Natural killer cell (primary cell): ENCODE measurements at regions not wholly inside any gene's neighbourhood (a gene's known extent, or its start where the extent isn't known, plus 50 kb on each side); places are given as distances from the start of the nearest gene placed in this dataset.
"Not testable (repeated sequence)": the region's sequence is repeated elsewhere in the genome, so short reads cannot be mapped to it uniquely, and the experiment has no call there.

Source experiments
- ATAC-seq, 3 donors: fragments of 150-1000 bp in 2 of 3; fragments of 200-7000 bp in 1 of 3; cut with Tn5 transposase; 1 replicate in 1 of 3; 2 replicates in 2 of 3; pipeline ENCODE4 v1.10.0; 2021; ENCODE audit warnings: mild to moderate bottlenecking in 2 of 3, moderate library complexity in 2 of 3
- DNase-seq, 2 donors: peaks; one replicate each; pipeline versions ENCODE4 v3.0.0 to v3.0.0-alpha.2; 2013 to 2021; ENCODE audit warnings: mixed read lengths in 1 of 2
- H3K27ac ChIP-seq: one replicate; pipeline ENCODE4 v1.5.1; 2013; ENCODE audit warnings: mild to moderate bottlenecking, low read length
- H3K27me3 ChIP-seq: one replicate; pipeline ENCODE4 v1.6.1; 2013; ENCODE audit warnings: low read length; ENCODE audit not compliant: control insufficient read depth, insufficient read depth
- H3K36me3 ChIP-seq: one replicate; pipeline ENCODE4 v1.6.1; 2013; ENCODE audit warnings: low read length; ENCODE audit not compliant: control insufficient read depth, insufficient read depth
- H3K4me1 ChIP-seq: one replicate; pipeline ENCODE4 v1.6.1; 2013; ENCODE audit warnings: low read length; ENCODE audit not compliant: control insufficient read depth, insufficient read depth
- H3K4me3 ChIP-seq: one replicate; pipeline ENCODE4 v1.5.1; 2013; ENCODE audit warnings: low read length
- H3K9me3 ChIP-seq: one replicate; pipeline ENCODE4 v1.6.1; 2013; ENCODE audit warnings: low read length; ENCODE audit not compliant: control insufficient read depth, insufficient read depth
- H3K27ac Mint-ChIP-seq, 2 donors: one replicate each; pipeline ENCODE4 v1.8.0; 2022; ENCODE audit warnings: mild to moderate bottlenecking in 2 of 2, mixed read lengths in 2 of 2, moderate library complexity in 1 of 2
- H3K27me3 Mint-ChIP-seq, 2 donors: one replicate each; pipeline ENCODE4 v1.8.0; 2022; ENCODE audit warnings: low read depth in 2 of 2, mixed read lengths in 2 of 2
- H3K36me3 Mint-ChIP-seq: one replicate; pipeline ENCODE4 v1.8.0; 2022; ENCODE audit warnings: mixed read lengths
- H3K4me1 Mint-ChIP-seq, 2 donors: one replicate each; pipeline ENCODE4 v1.8.0; 2022; ENCODE audit warnings: mixed read lengths in 2 of 2
- H3K4me3 Mint-ChIP-seq: one replicate; pipeline ENCODE4 v1.8.0; 2022; ENCODE audit warnings: mild to moderate bottlenecking, moderate library complexity, mixed read lengths
- H3K9me3 Mint-ChIP-seq, 2 donors: one replicate each; pipeline ENCODE4 v1.8.0; 2022; ENCODE audit warnings: mixed read lengths in 2 of 2
- CTCF ChIP-seq: fragments of 200-600 bp; IDR thresholded peaks from one replicate; pipeline ENCODE4 v1.8.0; 2022; ENCODE audit warnings: antibody characterized with exemption
- WGBS: methylation state at CpG from one replicate; pipeline ENCODE4 v1.1.7; 2013; ENCODE audit warnings: missing lambda C conversion rate; ENCODE audit not compliant: insufficient coverage; 5-methylcytosine and 5-hydroxymethylcytosine counted together
- intact Hi-C: fragments of 100-400 bp; cut with micrococcal nuclease; formaldehyde crosslinking; loops from one replicate; pipeline ENCODE4 v1.14.2; 2022

GRCh38 chr14:55858604-55859003 lies 259.6 kb upstream of the PELI2 start:
- DNase-seq (no peak), ATAC-seq (no peak)
- no peaks in the 10 kb centered on the region for H3K36me3 ChIP-seq
- Mint-ChIP-seq H3K9me3 (peaks cover 3 to 15% of the 10 kb centered on the region in 2 donors), H3K36me3 (peaks cover 20% of the 10 kb centered on the region), H3K27me3 (peaks cover 0 to 3% of the 10 kb centered on the region in 2 donors), H3K27ac (no peak overlapping the region), H3K4me3 (no peak overlapping the region), H3K4me1 (no peaks in the 10 kb centered on the region)
- TF ChIP-seq CTCF = no peak
- H3K27me3 ChIP-seq = no peaks in the 10 kb centered on the region
- H3K4me1 ChIP-seq = no peaks in the 10 kb centered on the region
- H3K9me3 ChIP-seq = no peaks in the 10 kb centered on the region
- intact Hi-C loops = no loop called here
- WGBS = 94% methylated on average over 2 of the region's 2 CpGs
- no peak overlapping the region for H3K4me3 ChIP-seq
- H3K27ac ChIP-seq = no peak overlapping the region

- Mint-ChIP-seq H3K9me3 (peaks cover 3 to 24% of the 10 kb centered on the region in 2 donors), H3K36me3 (peaks cover 34% of the 10 kb centered on the region)
- H3K27ac Mint-ChIP-seq, H3K9me3 ChIP-seq, H3K4me3 ChIP-seq, H3K27me3 ChIP-seq, H3K4me1 Mint-ChIP-seq, DNase-seq, H3K4me3 Mint-ChIP-seq, H3K27ac ChIP-seq, H3K4me1 ChIP-seq, intact Hi-C loops, ATAC-seq, H3K27me3 Mint-ChIP-seq, H3K36me3 ChIP-seq: not testable (repeated sequence)
- WGBS = 94% methylated on average over 17 of the region's 17 CpGs
Measured at GRCh38 chr14:55861561-55861960, 256.6 kb upstream of the PELI2 start.

DNA sequence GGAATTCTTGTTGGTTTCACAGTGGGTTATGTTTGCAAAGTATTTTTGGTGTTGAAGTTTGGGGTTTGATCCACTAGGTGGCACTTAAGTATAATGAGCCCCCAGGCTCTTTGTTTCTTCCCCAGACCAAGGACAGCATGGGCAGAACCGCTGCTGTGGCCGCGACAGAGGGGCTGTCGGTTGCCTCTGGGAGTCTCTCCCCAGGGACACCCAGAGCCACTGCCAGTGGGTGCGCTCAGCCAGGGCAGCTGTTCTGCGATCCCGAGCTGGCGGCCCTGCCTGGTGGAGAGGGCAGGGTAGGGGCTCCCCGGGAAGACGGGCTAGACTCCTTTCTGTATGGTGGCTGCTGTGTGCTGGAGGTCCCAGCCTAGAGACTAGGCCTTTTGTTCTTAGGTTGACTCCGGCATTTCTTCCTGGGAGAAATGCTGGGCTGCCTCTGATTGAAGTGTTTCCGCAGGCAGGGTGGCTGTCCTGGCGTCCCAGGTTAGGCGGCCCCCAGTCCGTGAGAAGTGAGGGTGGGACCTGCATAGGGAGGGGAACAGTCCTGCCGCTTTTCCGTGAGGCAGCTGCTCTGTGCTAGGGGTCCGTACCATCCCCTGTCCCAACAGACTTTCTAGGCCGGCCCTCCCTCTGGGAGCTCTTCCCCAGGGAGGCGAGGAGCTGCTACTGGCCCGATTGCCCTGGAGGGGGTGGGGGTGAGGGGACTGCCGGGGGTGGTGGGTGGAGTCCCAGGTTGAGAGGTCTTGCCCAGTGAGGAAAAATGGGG lies 253.1 kb upstream of the PELI2 start:
- Mint-ChIP-seq H3K4me1 (no peaks in the 10 kb centered on the region), H3K9me3 (peaks cover 0 to 15% of the 10 kb centered on the region in 2 donors), H3K4me3 (no peak overlapping the region), H3K36me3 (peaks cover 27% of the 10 kb centered on the region), H3K27me3 (peaks cover 0 to 8% of the 10 kb centered on the region in 2 donors), H3K27ac (no peak overlapping the region)
- DNase-seq (peak in 1 of 2 donors; percentile 7), ATAC-seq (no peak)
- Histone ChIP-seq H3K27ac (no peak overlapping the region), H3K27me3 (no peaks in the 10 kb centered on the region), H3K36me3 (no peaks in the 10 kb centered on the region), H3K4me1 (no peaks in the 10 kb centered on the region), H3K4me3 (no peak overlapping the region), H3K9me3 (no peaks in the 10 kb centered on the region)
- intact Hi-C loops = no loop called here
- 97% methylated on average over 20 of the region's 22 CpGs for WGBS
- no peak for TF ChIP-seq CTCF

GRCh38 chr14:55867311-55867710 lies 250.9 kb upstream of the PELI2 start:
- no peaks in the 10 kb centered on the region for H3K4me1 Mint-ChIP-seq
- peaks cover 0 to 15% of the 10 kb centered on the region in 2 donors for H3K9me3 Mint-ChIP-seq
- H3K27me3 Mint-ChIP-seq = peaks cover under 1 to 9% of the 10 kb centered on the region in 2 donors

More at GRCh38 chr14:55867311-55867710, 250.9 kb upstream of the PELI2 start:
- H3K9me3 ChIP-seq = no peaks in the 10 kb centered on the region
- no peaks in the 10 kb centered on the region for H3K27me3 ChIP-seq
- Mint-ChIP-seq H3K27ac (no peak overlapping the region), H3K4me3 (no peak overlapping the region), H3K36me3 (peaks cover 16% of the 10 kb centered on the region)
- no peak overlapping the region for H3K4me3 ChIP-seq
- intact Hi-C loops = no loop called here
- H3K4me1 ChIP-seq = no peaks in the 10 kb centered on the region
- no peaks in the 10 kb centered on the region for H3K36me3 ChIP-seq
- H3K27ac ChIP-seq = no peak overlapping the region
- ATAC-seq (no peak), DNase-seq (no peak)
- no peak for TF ChIP-seq CTCF
